CD4-positive, alpha-beta T cell (primary cell): ENCODE measurements at regions not wholly inside any gene's neighbourhood (a gene's known extent, or its start where the extent isn't known, plus 50 kb on each side); places are given as distances from the start of the nearest gene placed in this dataset.
"Not testable (repeated sequence)": the region's sequence is repeated elsewhere in the genome, so short reads cannot be mapped to it uniquely, and the experiment has no call there.

Source experiments
- ATAC-seq: fragments of 200-7000 bp; cut with Tn5 transposase; one replicate; pipeline ENCODE4 v1.10.0; 2022; ENCODE audit warnings: mild to moderate bottlenecking; ENCODE audit not compliant: poor library complexity
- CTCF ChIA-PET: fragments of 350-600 bp; sonication (Branson Sonifier 250); formaldehyde crosslinking; loops from one replicate; lab custom pipeline; 2021; ENCODE audit warnings: antibody characterized with exemption, inconsistent platforms; lab: Charles Lee
- POLR2A ChIA-PET: fragments of 350-600 bp; sonication (Branson Sonifier 250); formaldehyde crosslinking; loops from one replicate; lab custom pipeline; 2021; ENCODE audit warnings: antibody characterized with exemption, inconsistent platforms; lab: Charles Lee
- DNase-seq, 14 experiments: peaks; one replicate each; pipeline ENCODE4 v3.0.0-alpha.2; 2013 to 2020; ENCODE audit warnings: mixed read lengths in 2 of 14
- H3K27ac ChIP-seq, 2 donors: one replicate each; pipeline versions ENCODE4 v1.5.1 to v1.7.0; 2013; ENCODE audit warnings: low read length in 2 of 2, low read depth in 1 of 2, mild to moderate bottlenecking in 1 of 2
- H3K27me3 ChIP-seq, 2 experiments: 1 replicate in 1 of 2; 2 replicates in 1 of 2; pipeline versions ENCODE4 v1.6.1 to v1.7.0; 2013; ENCODE audit warnings: low read length in 2 of 2, control low read depth in 1 of 2, mild to moderate bottlenecking in 1 of 2, moderate library complexity in 1 of 2; ENCODE audit not compliant: insufficient read depth in 2 of 2, control insufficient read depth in 1 of 2
- H3K36me3 ChIP-seq: one replicate; pipeline ENCODE4 v1.6.1; 2013; ENCODE audit warnings: low read length, control low read depth; ENCODE audit not compliant: insufficient read depth
- H3K4me1 ChIP-seq: one replicate; pipeline ENCODE4 v1.6.1; 2013; ENCODE audit warnings: low read length, control low read depth; ENCODE audit not compliant: insufficient read depth
- H3K4me3 ChIP-seq: one replicate; pipeline ENCODE4 v1.5.1; 2013; ENCODE audit warnings: mild to moderate bottlenecking, low read length, moderate library complexity
- H3K9me3 ChIP-seq, 2 experiments: 1 replicate in 1 of 2; 2 replicates in 1 of 2; pipeline versions ENCODE4 v1.6.1 to v1.7.0; 2013; ENCODE audit warnings: low read length in 2 of 2, mild to moderate bottlenecking in 2 of 2, control low read depth in 1 of 2, moderate library complexity in 1 of 2; ENCODE audit not compliant: control insufficient read depth in 1 of 2, insufficient read depth in 1 of 2
- H3K27ac Mint-ChIP-seq: one replicate; pipeline ENCODE4 v1.8.0; 2020; ENCODE audit warnings: mixed read lengths
- H3K27me3 Mint-ChIP-seq: one replicate; pipeline ENCODE4 v1.8.0; 2021; ENCODE audit warnings: mixed read lengths
- H3K36me3 Mint-ChIP-seq: one replicate; pipeline ENCODE4 v1.8.0; 2021; ENCODE audit warnings: low read depth, mixed read lengths
- H3K4me1 Mint-ChIP-seq: one replicate; pipeline ENCODE4 v1.8.0; 2021; ENCODE audit warnings: low read depth, mixed read lengths
- H3K4me3 Mint-ChIP-seq: one replicate; pipeline ENCODE4 v1.8.0; 2020; ENCODE audit warnings: mild to moderate bottlenecking, mixed read lengths
- H3K9me3 Mint-ChIP-seq: one replicate; pipeline ENCODE4 v1.8.0; 2020; ENCODE audit warnings: mixed read lengths
- intact Hi-C, 2 experiments: fragments of 100-400 bp; cut with DNase I in 1 of 2; cut with micrococcal nuclease in 1 of 2; formaldehyde crosslinking; loops; one replicate each; pipeline versions ENCODE4 v1.15.1 to v1.9.0; 2023 to 2025; cut with DNase I, micrococcal nuclease
- TF ChIP-seq, protein P1 (sequence below): fragments of 200-600 bp; IDR thresholded peaks from one replicate; pipeline ENCODE4 v1.8.0; 2022; ENCODE audit warnings: antibody characterized with exemption, mild to moderate bottlenecking

DNA sequence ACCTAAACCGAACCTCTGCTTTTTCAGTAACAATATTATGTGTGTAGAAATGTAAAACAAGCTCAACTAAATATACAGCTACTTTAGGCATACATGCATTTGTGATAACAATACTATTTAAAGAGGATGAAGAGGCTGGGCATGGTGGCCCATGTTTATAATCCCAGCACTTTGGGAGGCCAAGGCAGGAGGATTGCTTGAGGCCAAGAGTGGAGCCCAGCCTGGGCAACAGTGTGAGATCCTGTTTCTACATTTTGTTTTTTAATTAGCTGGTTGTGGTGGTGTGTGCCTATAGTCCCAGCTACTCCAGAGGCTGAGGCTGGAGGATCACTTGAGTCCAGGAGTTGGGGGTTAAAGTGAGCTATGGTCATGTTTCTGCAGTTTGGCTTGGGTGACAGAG, 73.6 kb upstream of the LYPLAL1 start:
- Mint-ChIP-seq H3K36me3 (no peaks in the 10 kb centered on the region), H3K4me1 (no peaks in the 10 kb centered on the region), H3K27me3 (no peaks in the 10 kb centered on the region), H3K4me3 (no peak overlapping the region), H3K27ac (no peak overlapping the region), H3K9me3 (no peaks in the 10 kb centered on the region)
- Histone ChIP-seq H3K4me3 (no peak overlapping the region), H3K27me3 (no peaks in the 10 kb centered on the region), H3K4me1 (no peaks in the 10 kb centered on the region), H3K36me3 (no peaks in the 10 kb centered on the region), H3K27ac (no peak overlapping the region), H3K9me3 (no peaks in the 10 kb centered on the region)
- ChIA-PET POLR2A (no interaction called here), CTCF (no interaction called here)
- intact Hi-C loops: no loop called here
- TF ChIP-seq, protein P1, sequence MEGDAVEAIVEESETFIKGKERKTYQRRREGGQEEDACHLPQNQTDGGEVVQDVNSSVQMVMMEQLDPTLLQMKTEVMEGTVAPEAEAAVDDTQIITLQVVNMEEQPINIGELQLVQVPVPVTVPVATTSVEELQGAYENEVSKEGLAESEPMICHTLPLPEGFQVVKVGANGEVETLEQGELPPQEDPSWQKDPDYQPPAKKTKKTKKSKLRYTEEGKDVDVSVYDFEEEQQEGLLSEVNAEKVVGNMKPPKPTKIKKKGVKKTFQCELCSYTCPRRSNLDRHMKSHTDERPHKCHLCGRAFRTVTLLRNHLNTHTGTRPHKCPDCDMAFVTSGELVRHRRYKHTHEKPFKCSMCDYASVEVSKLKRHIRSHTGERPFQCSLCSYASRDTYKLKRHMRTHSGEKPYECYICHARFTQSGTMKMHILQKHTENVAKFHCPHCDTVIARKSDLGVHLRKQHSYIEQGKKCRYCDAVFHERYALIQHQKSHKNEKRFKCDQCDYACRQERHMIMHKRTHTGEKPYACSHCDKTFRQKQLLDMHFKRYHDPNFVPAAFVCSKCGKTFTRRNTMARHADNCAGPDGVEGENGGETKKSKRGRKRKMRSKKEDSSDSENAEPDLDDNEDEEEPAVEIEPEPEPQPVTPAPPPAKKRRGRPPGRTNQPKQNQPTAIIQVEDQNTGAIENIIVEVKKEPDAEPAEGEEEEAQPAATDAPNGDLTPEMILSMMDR: no peak
- ATAC-seq (no peak), DNase-seq (no peak)

DNA sequence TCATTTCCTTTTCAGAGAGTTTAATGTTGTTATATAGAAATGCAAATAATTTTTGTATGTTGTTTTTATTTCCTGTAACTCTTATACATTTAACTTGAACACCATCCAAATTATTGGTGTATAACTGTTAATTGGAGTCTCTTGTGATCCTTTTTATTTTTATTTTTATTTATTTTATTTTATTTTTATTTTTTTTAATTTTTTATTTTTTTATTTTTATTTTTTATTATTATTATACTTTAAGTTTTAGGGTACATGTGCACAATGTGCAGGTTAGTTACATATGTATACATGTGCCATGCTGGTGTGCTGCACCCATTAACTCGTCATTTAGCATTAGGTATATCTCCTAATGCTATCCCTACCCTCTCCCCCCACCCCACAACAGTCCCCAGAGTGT, 71.2 kb upstream of the LYPLAL1 start:
- H3K36me3 Mint-ChIP-seq, H3K4me1 Mint-ChIP-seq, H3K9me3 ChIP-seq, H3K4me3 Mint-ChIP-seq, H3K27me3 Mint-ChIP-seq, ATAC-seq, CTCF ChIA-PET, H3K4me1 ChIP-seq, H3K4me3 ChIP-seq, H3K9me3 Mint-ChIP-seq, POLR2A ChIA-PET, H3K36me3 ChIP-seq, H3K27me3 ChIP-seq, DNase-seq, H3K27ac ChIP-seq, intact Hi-C loops, H3K27ac Mint-ChIP-seq: not testable (repeated sequence)

- Histone ChIP-seq H3K27me3 (no peaks in the 10 kb centered on the region), H3K4me3 (no peak overlapping the region), H3K36me3 (no peaks in the 10 kb centered on the region), H3K9me3 (peaks cover 0 to 4% of the 10 kb centered on the region in 2 experiments), H3K27ac (no peak overlapping the region), H3K4me1 (no peaks in the 10 kb centered on the region)
- no peak overlapping the region for H3K4me3 Mint-ChIP-seq
- intact Hi-C loops: no loop called here
- H3K4me1 Mint-ChIP-seq: no peaks in the 10 kb centered on the region
- H3K9me3 Mint-ChIP-seq: peaks cover 3% of the 10 kb centered on the region
- peaks cover 9% of the 10 kb centered on the region for H3K27me3 Mint-ChIP-seq
- no peak for ATAC-seq
- CTCF ChIA-PET: no interaction called here
- POLR2A ChIA-PET: no interaction called here
- no peak for DNase-seq
- no peak overlapping the region for H3K27ac Mint-ChIP-seq
- H3K36me3 Mint-ChIP-seq: no peaks in the 10 kb centered on the region
- TF ChIP-seq, protein P1: no peak
Measured at GRCh38 chr1:219105893-219106292, 67.8 kb upstream of the LYPLAL1 start.

DNA sequence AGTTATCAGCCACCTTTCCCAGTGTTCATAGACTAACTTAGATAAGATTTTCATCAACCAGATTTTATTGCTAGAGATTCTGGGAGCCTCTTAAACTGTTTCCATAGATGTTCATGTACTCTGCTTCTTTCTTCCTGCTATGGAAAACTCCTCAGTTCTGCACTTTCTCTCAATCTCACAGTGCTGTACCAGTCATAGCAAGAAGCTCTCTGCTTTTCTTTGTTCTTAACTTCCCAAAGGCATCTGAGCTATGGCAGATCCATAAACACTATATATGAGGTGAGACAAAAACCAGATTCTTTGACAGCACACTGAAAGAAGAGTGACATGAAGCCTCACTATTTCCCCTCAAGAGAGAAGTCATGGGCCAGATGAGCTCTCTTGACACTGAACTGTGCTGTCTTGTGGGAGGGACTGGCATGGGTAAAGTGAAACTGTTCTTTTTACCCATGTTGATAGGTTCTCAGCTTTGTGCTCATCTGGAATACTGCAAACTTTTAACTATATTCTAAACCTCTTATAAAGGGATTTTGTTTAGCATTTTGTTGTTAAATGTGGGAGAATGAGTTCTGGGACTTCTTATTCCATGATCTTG, 64.2 kb upstream of the LYPLAL1 start:
- Mint-ChIP-seq H3K9me3 (peaks cover 11% of the 10 kb centered on the region), H3K27ac (no peak overlapping the region), H3K36me3 (no peaks in the 10 kb centered on the region), H3K27me3 (peaks cover 9% of the 10 kb centered on the region), H3K4me3 (no peak overlapping the region), H3K4me1 (no peaks in the 10 kb centered on the region)
- DNase-seq (no peak), ATAC-seq (no peak)
- H3K4me3 ChIP-seq: no peak overlapping the region
- CTCF ChIA-PET: interaction anchor here (0.6 kb wide), 1 partner anchor 1083 kb away, joined by 3 read pairs; no protein-coding TSS in a partner anchor
- no peaks in the 10 kb centered on the region for H3K27me3 ChIP-seq
- TF ChIP-seq, protein P1: no peak
- H3K36me3 ChIP-seq: no peaks in the 10 kb centered on the region
- H3K4me1 ChIP-seq: no peaks in the 10 kb centered on the region
- POLR2A ChIA-PET: no interaction called here
- peaks cover 10 to 20% of the 10 kb centered on the region in 2 experiments for H3K9me3 ChIP-seq
- intact Hi-C loops: no loop called here
- H3K27ac ChIP-seq: no peak overlapping the region
